T-helper 1 cell (primary cell): ENCODE measurements at regions not wholly inside any gene's neighbourhood (a gene's known extent, or its start where the extent isn't known, plus 50 kb on each side); places are given as distances from the start of the nearest gene placed in this dataset.
A peak's percentile ranks its signal among the peaks of the same experiment; 100 is the strongest.
"Not testable (repeated sequence)": the region's sequence is repeated elsewhere in the genome, so short reads cannot be mapped to it uniquely, and the experiment has no call there.

Source experiments
- DNase-seq, 5 donors: peaks; one replicate each; pipeline ENCODE4 v3.0.0-alpha.2; 2012 to 2020

GRCh38 chr10:95137990-95138625 is 55.9 kb upstream of the ACSM6 start:
- not testable (repeated sequence) for DNase-seq

GRCh38 chr10:95134490-95134889 is 59.5 kb upstream of the ACSM6 start:
- no peak for DNase-seq

- DNase-seq = no peak
Observed at GRCh38 chr10:95133997-95134396, 60.0 kb upstream of the ACSM6 start.

- DNase-seq = peak in 4 of 5 donors; percentile 17 to 61 (median 26)
Observed at GRCh38 chr10:95133016-95133752, 60.9 kb upstream of the ACSM6 start.

GRCh38 chr10:95130429-95130828 is 61.1 kb upstream of the CYP2C8 start:
- DNase-seq = not testable (repeated sequence)

- DNase-seq = no peak
Observed at GRCh38 chr10:95125582-95125981, 56.3 kb upstream of the CYP2C8 start.

- no peak for DNase-seq
Observed at GRCh38 chr10:95122736-95123135, 53.4 kb upstream of the CYP2C8 start.

GRCh38 chr10:95121904-95122303 is 52.6 kb upstream of the CYP2C8 start:
- DNase-seq = no peak
